Right lobe of liver (tissue), 4 donors: ENCODE measurements at regions not wholly inside any gene's neighbourhood (a gene's known extent, or its start where the extent isn't known, plus 50 kb on each side); places are given as distances from the start of the nearest gene placed in this dataset.

ENCODE experiments used
- CTCF ChIP-seq, 4 donors: fragments of 200-600 bp in 3 of 4; fragments of 450-650 bp in 1 of 4; IDR thresholded peaks; one replicate each; pipeline versions ENCODE4 v1.5.1 to v1.8.0; 2016 to 2022; ENCODE audit warnings: antibody characterized with exemption in 4 of 4, mild to moderate bottlenecking in 2 of 4
- POLR2A ChIP-seq: fragments of 450-650 bp; IDR thresholded peaks from one replicate; pipeline ENCODE4 v1.6.1; 2017; ENCODE audit warnings: antibody characterized with exemption, mild to moderate bottlenecking
- donor health status: DM: no; HTN: no; CAD: no.
- donor health status: DM: no; HTN: no; CAD: no.
- donor health status: DM: no; HTN: yes; CAD: no.

DNA sequence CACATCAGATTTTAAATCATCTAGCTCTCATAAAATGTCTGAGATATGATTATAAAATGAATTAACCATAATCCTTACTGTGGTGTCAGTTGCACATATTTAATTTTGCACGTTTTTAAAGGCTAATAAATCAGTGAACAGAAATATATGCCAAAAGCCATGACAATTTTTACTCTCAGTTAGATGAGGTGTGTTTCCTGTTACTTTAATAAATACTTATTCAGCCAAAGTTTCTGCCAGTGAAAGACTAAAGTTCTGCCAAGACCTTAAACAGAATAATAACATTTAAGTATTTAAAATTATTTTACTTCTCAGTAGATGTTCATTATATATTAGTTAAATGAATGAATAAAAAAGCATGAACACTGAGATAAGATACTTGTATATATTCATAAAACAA is 1150.1 kb downstream of the NAALADL2 start:
- TF ChIP-seq POLR2A (no peak), CTCF (IDR thresholded peaks at IDR 0.05) (no peak)
